Subcutaneous abdominal adipose tissue (tissue), 5 donors: ENCODE measurements at regions not wholly inside any gene's neighbourhood (a gene's known extent, or its start where the extent isn't known, plus 50 kb on each side); places are given as distances from the start of the nearest gene placed in this dataset.

ENCODE experiments used
- H3K27ac ChIP-seq: one replicate; pipeline ENCODE4 v1.7.0; 2013; ENCODE audit warnings: low read depth, mild to moderate bottlenecking, inconsistent platforms, low read length, moderate library complexity
- H3K27me3 ChIP-seq, 5 donors: one replicate each; pipeline ENCODE4 v1.7.0; 2013; ENCODE audit warnings: low read length in 5 of 5, inconsistent platforms in 1 of 5; ENCODE audit not compliant: control insufficient read depth in 5 of 5, insufficient read depth in 4 of 5
- H3K36me3 ChIP-seq, 5 donors: one replicate each; pipeline ENCODE4 v1.7.0; 2013; ENCODE audit warnings: low read length in 5 of 5; ENCODE audit not compliant: control insufficient read depth in 5 of 5, insufficient read depth in 5 of 5
- H3K4me1 ChIP-seq, 5 donors: one replicate each; pipeline ENCODE4 v1.7.0; 2013; ENCODE audit warnings: low read length in 5 of 5, mild to moderate bottlenecking in 3 of 5, moderate library complexity in 1 of 5; ENCODE audit not compliant: control insufficient read depth in 5 of 5, insufficient read depth in 5 of 5
- H3K4me3 ChIP-seq, 5 donors: one replicate each; pipeline ENCODE4 v1.7.0; 2013; ENCODE audit warnings: low read length in 5 of 5, low read depth in 1 of 5
- H3K9ac ChIP-seq, 5 donors: one replicate each; pipeline ENCODE4 v1.7.0; 2013; ENCODE audit warnings: low read length in 5 of 5, mild to moderate bottlenecking in 4 of 5, moderate library complexity in 3 of 5
- H3K9me3 ChIP-seq, 5 donors: one replicate each; pipeline ENCODE4 v1.7.0; 2013; ENCODE audit warnings: low read length in 5 of 5; ENCODE audit not compliant: control insufficient read depth in 5 of 5
- donor health status: healthy.
- donor health status: healthy.
- donor health status: healthy.
- donor health status: healthy.
- donor health status: healthy.

GRCh38 chr5:42970636-42971559 is 69.2 kb downstream of the ANXA2R start:
- Histone ChIP-seq H3K9ac (no peak overlapping the region), H3K36me3 (peaks cover 0 to 7% (median 0%) of the 10 kb centered on the region in 5 donors), H3K9me3 (no peaks in the 10 kb centered on the region), H3K4me3 (no peak overlapping the region), H3K4me1 (no peaks in the 10 kb centered on the region), H3K27me3 (no peaks in the 10 kb centered on the region), H3K27ac (no peak overlapping the region)

GRCh38 chr5:42965934-42966333 is 74.2 kb downstream of the ANXA2R start:
- Histone ChIP-seq H3K9ac (no peak overlapping the region), H3K4me3 (no peak overlapping the region), H3K27ac (no peak overlapping the region), H3K27me3 (no peaks in the 10 kb centered on the region), H3K9me3 (no peaks in the 10 kb centered on the region), H3K36me3 (no peaks in the 10 kb centered on the region), H3K4me1 (no peaks in the 10 kb centered on the region)

- Histone ChIP-seq H3K4me3 (no peak overlapping the region), H3K9me3 (no peaks in the 10 kb centered on the region), H3K27me3 (no peaks in the 10 kb centered on the region), H3K27ac (no peak overlapping the region), H3K9ac (no peak overlapping the region), H3K36me3 (no peaks in the 10 kb centered on the region), H3K4me1 (no peaks in the 10 kb centered on the region)
Observed at GRCh38 chr5:42963412-42963811, 76.7 kb downstream of the ANXA2R start.

GRCh38 chr5:42962124-42962523 is 78.0 kb downstream of the ANXA2R start:
- Histone ChIP-seq H3K9me3 (no peaks in the 10 kb centered on the region), H3K27me3 (no peaks in the 10 kb centered on the region), H3K4me3 (no peak overlapping the region), H3K27ac (no peak overlapping the region), H3K4me1 (no peaks in the 10 kb centered on the region), H3K9ac (no peak overlapping the region), H3K36me3 (no peaks in the 10 kb centered on the region)

- Histone ChIP-seq H3K9ac (no peak overlapping the region), H3K36me3 (no peaks in the 10 kb centered on the region), H3K27me3 (peaks cover 0 to 3% (median 0%) of the 10 kb centered on the region in 5 donors), H3K27ac (no peak overlapping the region), H3K9me3 (no peaks in the 10 kb centered on the region), H3K4me1 (no peaks in the 10 kb centered on the region), H3K4me3 (no peak overlapping the region)
Observed at GRCh38 chr5:42960506-42960905, 79.6 kb downstream of the ANXA2R start.

GRCh38 chr5:42956551-42956950 is 83.6 kb downstream of the ANXA2R start:
- Histone ChIP-seq H3K36me3 (no peaks in the 10 kb centered on the region), H3K9ac (no peak overlapping the region), H3K27me3 (peaks cover 0 to 19% (median 12%) of the 10 kb centered on the region in 5 donors), H3K4me3 (no peak overlapping the region), H3K4me1 (peaks cover 1 to 16% (median 10%) of the 10 kb centered on the region in 5 donors), H3K9me3 (peaks cover 3 to 18% (median 14%) of the 10 kb centered on the region in 5 donors), H3K27ac (no peak overlapping the region)

- Histone ChIP-seq H3K9ac (no peak overlapping the region), H3K27ac (no peak overlapping the region), H3K36me3 (no peaks in the 10 kb centered on the region), H3K4me1 (peaks cover 1 to 44% (median 33%) of the 10 kb centered on the region in 5 donors), H3K9me3 (peaks cover 3 to 18% (median 14%) of the 10 kb centered on the region in 5 donors), H3K27me3 (peaks cover 0 to 24% (median 13%) of the 10 kb centered on the region in 5 donors), H3K4me3 (peak overlapping the region in 1 of 5 donors; percentile 67)
Observed at GRCh38 chr5:42953041-42953440, 87.1 kb downstream of the ANXA2R start.

GRCh38 chr5:42952578-42952974 is 87.5 kb downstream of the ANXA2R start:
- Histone ChIP-seq H3K36me3 (no peaks in the 10 kb centered on the region), H3K27me3 (peaks cover 0 to 24% (median 13%) of the 10 kb centered on the region in 5 donors), H3K9me3 (peaks cover 3 to 18% (median 14%) of the 10 kb centered on the region in 5 donors), H3K4me3 (peak overlapping the region; percentile 53 to 82 (median 67)), H3K9ac (peak overlapping the region in 1 of 5 donors; percentile 73), H3K4me1 (peaks cover 1 to 44% (median 33%) of the 10 kb centered on the region in 5 donors), H3K27ac (no peak overlapping the region)

- peak overlapping the region; percentile 53 to 91 (median 67) for H3K4me3 ChIP-seq
- peak overlapping the region; percentile 89 for H3K27ac ChIP-seq
- peaks cover 3 to 18% (median 14%) of the 10 kb centered on the region in 5 donors for H3K9me3 ChIP-seq
- H3K36me3 ChIP-seq = no peaks in the 10 kb centered on the region
- H3K4me1 ChIP-seq = peaks cover 1 to 44% (median 33%) of the 10 kb centered on the region in 5 donors
- H3K9ac ChIP-seq = peak overlapping the region in 4 of 5 donors; percentile 29 to 76 (median 73)
- peaks cover 0 to 24% (median 13%) of the 10 kb centered on the region in 5 donors for H3K27me3 ChIP-seq
Observed at GRCh38 chr5:42951293-42951840, 88.8 kb downstream of the ANXA2R start.
